ENCODE measurements at regions not wholly inside any gene's neighbourhood (a gene's known extent, or its start where the extent isn't known, plus 50 kb on each side); places are given as distances from the start of the nearest gene placed in this dataset.

DNA sequence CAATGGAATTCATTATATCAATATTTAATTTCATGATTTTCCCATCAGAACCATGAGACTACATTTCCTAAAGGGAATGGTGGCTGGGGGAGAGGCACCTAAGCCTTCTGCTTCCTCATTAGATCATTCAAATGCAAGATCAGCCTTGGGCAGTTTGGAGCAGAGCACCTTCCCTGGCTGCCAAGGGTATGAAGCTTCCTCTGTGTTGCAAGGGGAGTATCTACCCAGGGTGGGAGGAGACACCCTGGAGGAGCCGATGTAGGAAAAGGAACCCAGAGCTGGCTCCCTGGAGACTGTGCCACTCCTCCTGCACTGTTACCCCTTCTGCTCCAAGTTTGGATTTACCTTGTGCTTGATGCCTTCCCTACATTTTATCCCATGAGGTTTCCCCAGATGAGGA lies 299.7 kb upstream of the PRDM1 start:
- DNase-seq = no peak

DNA sequence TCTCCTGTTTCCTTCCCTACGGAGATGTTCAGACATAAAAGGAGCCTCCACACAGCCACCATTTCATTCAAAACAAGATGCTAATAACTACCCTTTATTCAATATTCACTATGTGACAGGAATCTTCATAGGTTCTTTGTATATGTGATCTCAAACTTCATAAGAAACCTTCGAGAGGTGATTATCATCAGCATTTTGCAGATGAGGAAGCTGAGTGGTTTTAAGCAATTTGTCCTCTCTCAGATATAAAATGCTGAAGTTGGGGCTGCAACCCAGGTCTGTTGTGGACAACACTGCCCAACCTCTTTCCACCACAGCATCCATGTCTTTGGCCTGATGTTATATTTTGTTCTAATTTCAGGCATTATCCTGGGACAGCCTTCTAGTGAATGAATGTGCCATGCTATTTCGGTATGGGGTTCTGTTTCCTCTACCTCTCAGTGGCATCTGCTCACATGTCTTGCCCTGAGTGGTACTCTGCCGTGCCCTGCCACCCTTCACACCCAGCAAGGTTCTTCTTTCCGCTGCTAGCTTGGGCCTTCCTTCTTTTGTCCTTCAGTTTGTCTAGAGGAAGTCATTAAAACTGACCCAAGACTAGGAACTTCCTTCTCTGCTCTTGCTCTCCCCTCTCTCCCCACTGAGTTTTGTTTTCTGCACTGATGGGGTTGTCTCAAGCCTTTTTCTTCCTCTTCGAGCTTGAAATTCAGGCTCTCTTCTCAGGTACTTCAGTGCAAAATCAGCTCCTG lies 300.9 kb upstream of the PRDM1 start:
- DNase-seq = no peak

DNA sequence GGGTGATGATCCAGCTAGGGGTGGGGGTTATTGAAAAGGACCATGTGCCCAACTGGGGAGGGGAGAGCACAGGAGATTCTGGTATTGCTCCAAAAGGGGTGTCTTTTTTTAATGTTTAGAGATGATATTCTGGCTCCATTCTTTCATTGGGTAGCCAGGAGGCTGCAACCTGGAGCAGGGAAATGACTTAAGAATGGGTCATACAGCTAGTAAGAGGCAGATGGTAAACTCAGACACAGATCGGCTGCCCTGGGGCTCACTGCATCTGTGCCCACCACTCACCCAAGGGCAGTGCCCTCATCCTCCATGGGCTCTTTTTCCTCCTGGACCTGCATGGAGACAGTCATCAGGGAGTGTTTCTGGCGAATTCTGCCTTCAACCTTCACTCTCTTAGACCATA lies 302.0 kb upstream of the PRDM1 start:
- DNase-seq = no peak

DNA sequence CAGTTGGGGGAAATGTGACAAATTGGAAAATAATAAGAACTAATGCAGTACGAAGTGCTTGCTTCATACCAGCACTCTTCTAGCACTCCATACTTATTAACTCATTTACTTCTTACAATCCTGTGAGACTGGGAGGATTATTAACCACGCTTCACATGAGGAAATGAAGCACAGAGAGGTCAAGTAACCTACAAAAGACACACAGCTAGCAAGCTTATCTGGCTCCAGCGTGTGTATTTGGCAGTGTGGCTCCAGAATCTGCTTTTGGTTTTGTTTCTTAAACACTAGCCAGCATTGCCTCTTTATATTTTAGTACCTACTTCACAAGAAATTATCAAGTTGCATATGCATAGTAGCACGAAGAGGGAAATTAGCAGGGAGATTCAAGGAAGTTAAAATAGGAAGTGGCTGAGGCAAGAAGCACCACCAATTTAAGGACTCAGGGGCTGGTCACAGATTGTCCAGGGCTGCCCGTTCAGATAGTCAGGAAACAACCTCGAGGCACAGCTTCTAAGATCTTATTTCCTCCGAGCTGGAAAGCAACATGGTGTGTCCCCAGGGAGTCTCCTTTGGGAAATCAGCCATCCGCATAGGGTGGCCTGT lies 302.7 kb upstream of the PRDM1 start:
- no peak for DNase-seq

DNA sequence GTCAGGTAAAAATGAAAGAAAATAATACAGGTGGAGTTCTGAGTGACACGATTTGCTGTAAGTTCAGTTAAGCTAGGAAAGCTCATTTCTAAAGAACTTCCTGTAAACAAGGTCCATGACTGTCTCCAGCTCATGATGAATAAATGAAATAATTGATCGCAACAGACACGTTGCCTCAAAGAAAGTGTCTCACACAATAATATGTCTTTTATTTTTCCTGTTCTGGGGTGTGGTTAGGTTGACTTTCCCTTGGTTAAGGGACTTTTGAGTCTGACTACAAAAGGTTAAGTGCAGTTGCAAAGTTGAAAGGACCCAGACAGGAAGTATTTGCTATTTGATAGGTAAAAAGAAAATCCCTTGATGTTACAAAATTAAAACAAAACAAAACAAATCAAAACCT lies 304.2 kb upstream of the PRDM1 start:
- no peak for DNase-seq

DNA sequence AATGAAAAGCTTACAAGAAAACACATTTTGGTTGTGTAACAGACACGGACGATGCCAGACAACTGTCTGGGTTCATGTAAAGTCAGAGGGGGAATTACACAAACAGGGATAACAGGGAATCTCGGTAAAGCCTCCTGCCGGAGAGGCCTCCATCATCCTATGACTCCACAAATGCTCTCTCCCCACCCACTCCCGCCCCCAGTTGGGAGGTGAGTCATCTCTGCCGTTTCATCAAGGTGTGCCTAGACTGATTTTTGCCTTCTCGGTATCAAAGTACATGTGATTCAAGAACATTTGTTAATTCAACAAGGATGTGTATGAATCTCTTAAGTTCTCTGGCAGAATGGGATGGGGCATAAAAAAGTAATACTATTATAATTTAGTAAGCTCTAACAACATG lies 304.9 kb upstream of the PRDM1 start:
- DNase-seq = peak; percentile 75

DNA sequence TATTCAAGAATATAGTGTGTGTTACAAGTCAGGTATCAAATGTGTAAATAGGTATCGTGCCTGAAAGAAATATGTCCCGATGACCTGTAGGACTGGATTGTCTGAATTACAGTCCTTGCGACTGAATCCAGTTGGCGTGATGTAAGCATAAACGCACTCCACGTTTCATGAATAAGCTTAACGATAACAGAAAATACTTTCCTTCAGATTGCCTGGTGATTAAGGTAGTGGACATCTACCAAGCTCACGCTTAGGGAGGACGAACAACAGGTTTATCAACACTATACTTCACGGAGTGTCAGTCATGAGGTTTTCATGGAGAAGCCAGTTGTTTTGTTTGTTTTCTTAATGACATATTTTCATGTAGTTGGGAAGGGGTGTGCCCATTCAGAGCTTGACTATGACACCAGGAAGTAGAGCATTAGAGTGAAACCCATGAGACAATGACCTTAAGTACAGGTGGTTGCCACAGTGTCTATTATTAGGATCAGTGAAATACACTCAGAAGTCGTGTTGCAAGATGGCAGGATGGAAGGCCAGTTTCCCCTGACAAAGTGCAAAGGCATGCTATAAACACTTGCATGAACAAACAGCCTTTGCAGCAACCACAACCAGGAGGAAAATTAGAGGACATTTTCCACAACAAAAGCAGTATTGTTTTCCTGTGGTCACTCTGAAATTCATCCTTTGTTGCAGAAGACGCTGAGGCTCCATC lies 305.8 kb upstream of the PRDM1 start:
- DNase-seq = no peak

DNA sequence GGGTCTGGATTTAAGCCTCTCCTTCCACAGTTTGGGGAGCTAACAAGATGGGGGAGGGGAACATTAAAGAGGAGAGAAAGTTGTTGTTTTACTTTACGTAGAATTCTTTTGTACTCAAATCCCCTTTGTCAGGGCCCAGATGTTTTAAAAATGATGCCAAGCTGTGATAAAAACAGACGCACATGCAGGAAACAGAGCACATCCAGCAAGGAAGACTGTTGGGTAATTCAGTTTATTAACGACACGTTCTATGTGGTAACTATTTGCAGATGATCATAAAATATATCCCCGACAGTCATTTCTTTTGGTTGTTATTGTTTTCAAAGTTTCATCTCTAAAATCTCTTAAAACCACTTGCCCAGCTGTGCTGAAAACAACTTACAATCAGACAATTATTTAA lies 307.0 kb upstream of the PRDM1 start:
- DNase-seq = no peak

DNA sequence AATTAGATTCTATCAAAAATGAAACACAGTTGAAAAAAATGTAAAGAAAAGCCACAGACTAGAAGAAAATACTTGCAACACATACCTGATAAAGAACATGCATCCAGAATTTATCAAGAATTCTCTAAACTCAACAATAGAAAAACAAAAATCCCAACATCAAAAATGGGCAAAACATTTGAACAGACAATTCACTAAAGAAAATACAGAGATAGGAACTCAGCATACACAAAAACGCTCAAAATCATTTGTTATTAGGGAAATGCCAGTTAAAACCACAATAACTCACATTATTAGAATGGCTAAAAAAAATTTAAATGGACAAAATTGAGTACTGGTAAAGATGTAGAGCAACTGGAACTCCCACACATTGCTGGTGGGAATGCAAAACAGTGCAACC lies 311.0 kb upstream of the PRDM1 start:
- no peak for DNase-seq

DNA sequence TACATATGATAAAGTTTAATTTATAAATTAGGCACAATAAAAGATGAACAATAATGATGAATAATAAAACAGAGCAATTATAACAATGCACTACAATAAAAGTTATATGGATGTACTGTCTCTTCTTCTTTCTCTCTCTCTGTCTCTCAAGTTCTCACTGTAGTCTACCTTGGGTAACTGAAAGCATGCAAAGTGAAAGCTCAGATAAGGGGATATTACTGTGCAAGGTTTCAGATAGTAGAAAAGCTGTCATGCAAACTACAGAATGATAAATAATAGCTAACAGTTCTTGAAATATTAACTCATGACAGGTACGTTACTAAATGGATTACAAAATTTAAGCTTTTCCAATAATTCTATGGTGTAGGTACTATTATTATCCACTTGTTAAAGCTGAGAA lies 311.9 kb upstream of the PRDM1 start:
- DNase-seq = no peak

DNA sequence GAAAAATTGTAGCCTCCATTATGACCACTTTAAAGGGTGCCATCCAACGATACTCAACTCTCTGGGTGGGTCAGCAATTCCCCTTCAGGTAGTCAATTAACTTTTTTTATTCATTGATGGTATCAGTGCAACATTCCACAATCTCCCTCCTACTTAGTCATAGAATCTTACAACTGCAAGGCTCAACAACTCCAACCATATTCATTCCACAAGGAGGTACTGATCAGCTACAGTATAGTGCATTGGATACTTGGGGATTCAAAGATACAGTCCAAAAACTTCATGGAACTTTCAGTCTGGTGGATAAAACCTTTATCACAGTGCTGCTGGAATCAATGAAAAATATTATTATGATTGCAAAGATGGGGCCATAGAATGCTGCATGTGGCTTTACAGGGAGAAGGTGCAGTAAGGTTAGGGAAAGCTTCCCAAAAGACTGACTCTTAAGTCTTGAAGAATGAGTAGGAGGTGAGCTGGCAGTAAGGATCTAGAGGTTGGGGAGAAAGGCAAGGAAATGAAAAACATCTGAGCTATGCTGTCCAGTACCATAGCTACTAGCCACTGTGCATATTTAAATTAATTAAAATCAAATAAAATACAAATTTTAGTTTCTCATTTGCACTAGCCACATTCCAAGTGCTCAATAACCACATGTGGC lies 314.7 kb upstream of the PRDM1 start:
- DNase-seq = no peak

DNA sequence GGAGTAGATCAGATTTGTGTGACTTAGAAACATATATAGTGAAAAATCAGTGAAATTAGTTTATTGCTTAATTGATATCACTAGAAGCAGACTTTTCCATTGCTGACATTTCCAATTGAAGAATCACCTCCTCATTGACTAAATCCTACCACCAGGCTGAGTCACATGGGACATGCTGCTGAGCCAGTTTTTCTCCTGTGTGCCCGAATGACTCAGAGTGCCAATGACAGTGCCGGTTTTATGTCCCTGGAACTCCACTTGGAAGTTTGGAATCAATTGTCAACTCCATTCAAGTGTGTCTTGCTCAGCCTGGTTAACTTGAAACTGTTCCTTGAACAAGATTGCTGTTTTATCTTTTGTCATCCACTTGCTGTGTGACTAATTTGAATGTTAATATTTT lies 316.1 kb upstream of the PRDM1 start:
- DNase-seq = no peak

DNA sequence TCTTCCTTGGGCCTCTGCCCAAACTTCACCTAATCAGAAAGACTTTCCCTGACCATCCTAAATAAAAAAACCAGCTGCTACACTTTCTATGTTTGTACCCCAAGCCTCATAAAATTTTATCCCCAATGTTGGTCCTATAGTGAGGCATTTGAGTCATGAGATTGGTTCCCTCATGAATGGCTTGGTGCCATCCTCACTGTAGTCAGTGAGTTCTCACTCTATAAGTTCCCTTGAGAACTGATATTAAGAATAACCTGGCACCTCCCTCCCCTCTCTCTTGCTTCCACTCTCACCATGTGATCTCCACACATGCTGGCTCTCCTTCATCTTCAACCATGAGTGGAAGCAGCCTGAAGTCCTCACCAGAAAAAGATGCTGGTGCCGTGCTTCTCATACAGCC lies 316.9 kb upstream of the PRDM1 start:
- no peak for DNase-seq

DNA sequence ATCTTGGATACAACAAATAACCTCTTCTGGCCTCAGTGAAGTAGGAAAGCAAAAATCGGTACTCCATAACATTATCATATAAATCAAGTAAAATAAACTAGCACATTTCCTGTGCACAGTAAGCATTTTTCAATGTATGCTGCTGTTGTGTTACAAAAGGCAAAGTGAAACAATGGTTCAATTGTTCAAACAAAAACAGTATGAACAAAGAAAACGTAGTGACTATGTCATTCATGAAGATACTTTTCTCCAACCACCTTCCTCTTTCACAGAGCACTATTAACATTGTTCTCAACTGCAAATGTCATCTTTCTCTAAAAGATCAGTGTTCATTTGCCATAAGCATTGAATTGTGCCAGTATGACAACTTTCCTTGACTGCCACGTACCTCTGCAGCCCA lies 318.6 kb upstream of the PRDM1 start:
- DNase-seq = no peak

DNA sequence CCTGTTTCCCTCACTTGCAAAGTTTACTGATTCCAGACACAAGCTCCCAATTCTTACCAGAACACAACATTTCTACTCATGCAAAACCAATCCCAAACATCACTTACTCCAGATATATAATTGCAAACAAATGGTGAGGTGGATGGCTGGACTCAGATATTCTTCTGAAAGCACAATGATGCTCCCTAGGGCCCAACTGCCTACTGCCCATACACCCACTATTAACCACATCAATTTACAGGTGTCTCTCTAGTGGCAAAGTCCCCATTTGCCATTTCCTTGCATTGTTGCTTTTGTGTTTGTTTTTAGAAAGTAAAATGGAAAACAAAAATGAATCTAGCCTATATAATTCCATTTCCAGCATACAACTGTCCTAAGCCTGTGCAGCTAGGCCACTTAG lies 320.9 kb upstream of the PRDM1 start:
- DNase-seq = no peak

DNA sequence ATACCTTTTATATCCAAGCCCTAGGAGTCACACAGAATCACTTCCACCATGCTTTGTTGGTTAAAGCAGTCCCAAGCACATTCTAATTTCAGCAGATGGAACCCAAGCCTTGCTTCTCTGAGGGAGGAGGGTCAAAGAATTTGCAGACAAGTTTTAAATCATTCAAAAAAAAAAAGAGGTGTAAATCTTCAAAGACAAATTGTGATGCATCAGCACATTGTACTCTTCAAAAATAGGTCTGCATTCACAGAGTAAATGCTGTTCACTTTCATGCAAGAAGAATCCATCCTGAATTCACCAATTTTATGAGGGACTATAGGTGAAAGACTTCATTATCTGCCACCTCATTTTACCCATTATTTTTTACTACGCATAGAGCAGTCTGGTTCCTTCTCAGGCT lies 321.8 kb upstream of the PRDM1 start:
- DNase-seq = no peak

DNA sequence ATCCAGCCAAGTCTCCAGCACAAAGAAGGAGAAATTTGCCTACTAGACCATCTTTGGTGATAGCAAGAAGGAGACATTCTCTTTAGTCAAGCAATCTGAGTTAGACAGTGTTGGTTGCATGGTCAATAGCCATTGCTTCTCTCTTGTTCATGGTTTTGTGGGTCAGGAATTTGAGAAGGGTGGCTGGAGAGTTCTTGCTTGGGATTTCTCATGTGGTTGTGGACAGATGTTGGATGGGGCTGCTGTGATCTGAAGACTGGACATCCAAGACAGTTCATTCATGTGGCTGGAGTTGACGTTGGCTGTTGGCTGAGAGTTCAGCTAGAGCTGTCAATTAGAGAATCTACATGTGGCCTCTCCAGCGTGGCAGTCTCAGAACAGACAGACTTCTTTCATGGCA lies 322.3 kb upstream of the PRDM1 start:
- DNase-seq = no peak

DNA sequence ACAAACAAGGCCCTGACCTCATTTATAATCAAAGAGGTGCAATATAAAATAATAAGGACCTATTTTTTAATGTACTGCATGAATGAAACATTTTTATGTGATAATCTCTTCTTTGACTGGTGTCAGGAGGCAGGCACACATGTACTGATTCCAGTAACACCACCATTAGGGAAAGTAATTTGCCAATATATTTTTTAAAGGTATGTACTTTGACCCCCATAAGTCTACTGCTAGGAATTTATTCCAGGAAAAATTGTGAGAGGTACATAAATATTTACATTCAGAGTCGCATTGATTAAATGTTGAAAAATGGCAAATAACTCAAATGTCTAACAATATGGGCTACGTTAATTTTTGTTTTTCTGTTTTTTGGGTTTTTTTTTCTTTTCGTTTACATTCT lies 325.4 kb upstream of the PRDM1 start:
- DNase-seq = no peak

DNA sequence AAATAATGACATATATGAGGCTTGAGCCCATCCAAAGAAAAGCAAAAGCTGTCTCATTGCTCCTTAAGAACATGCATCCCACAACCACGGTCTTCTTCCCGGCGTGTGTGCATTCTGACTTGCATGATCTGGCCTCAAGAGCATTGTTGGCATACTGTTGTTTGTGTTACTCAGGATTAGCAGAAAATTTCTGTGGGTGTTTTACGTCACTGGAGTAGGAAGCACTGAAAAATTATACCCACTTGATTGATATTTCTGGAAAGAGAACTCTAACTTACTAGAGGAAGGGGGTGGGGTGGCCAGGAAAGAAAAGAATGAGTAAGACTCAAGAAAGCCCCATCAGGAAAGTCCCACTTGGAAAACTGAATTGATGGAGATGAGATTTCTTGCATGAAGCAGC lies 326.2 kb upstream of the PRDM1 start:
- no peak for DNase-seq

DNA sequence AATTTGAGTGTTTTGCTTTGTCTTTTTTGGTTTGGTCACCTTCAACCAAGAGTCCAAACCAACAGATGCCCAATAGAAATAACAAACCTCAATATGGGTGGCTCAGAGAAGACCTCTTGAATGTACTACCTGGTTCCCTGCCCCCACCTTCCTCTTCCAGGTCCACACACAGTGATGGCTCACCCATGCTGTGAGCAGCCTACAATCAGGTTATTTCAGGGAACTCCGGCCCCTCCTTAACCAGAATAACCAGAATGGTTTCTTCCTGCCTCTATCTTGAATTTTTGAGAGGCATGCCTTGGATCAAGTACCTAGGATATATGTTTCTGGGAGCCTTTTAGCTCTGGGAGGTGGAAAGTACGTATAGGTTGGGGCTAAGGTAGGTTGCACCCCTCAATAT lies 327.1 kb upstream of the PRDM1 start:
- DNase-seq = no peak

DNA sequence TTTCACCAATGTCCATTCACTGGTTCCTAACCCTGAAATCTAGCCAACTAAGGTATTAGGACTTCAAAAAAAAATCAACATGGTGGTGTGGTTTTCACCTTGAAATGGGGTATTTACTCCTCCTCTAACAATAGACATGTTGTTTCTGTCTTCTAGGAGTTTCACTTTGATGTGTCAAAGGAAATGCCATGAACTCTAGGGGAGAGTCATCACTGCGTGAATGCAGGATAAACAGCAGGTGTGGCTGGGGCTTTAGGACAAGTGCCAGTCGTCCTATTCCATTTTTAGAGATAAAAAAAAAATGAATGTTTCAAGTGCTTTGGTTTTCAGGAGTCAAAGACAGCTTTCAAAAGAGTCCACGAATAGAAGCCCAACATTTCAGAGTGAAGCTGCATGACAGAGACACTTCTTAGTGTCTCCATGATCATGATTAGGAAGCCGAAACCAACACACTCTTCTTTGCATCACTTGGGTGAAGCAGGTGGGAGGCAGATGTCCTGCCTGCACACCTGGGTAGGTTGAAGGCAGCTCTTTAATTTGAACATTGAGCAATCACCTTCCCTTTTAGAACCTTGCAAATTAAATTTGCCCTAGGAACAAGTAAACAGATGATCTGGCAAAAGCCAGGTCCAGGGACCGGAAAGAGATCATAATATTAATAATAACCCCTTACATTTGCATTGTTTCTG lies 328.5 kb upstream of the PRDM1 start:
- no peak for DNase-seq

DNA sequence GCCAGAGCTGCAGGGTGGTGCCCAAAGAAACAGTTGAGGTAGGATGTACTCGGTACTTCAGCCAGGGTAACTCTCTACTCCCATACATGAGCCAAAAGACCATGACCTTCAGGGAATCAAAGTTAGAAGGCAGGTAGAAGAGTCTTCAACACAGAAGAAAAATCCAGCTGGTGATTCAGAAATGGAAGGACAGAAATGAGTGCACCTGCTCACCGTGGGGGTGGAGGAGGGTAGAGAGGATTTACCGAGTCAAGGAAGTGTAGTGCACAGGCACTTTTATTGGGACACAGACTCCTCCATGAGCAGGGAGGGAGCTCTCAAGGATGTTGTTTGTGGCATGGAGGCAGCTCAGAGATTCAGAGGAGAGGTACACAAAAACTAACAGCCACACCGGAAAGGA lies 330.3 kb upstream of the PRDM1 start:
- DNase-seq = no peak

DNA sequence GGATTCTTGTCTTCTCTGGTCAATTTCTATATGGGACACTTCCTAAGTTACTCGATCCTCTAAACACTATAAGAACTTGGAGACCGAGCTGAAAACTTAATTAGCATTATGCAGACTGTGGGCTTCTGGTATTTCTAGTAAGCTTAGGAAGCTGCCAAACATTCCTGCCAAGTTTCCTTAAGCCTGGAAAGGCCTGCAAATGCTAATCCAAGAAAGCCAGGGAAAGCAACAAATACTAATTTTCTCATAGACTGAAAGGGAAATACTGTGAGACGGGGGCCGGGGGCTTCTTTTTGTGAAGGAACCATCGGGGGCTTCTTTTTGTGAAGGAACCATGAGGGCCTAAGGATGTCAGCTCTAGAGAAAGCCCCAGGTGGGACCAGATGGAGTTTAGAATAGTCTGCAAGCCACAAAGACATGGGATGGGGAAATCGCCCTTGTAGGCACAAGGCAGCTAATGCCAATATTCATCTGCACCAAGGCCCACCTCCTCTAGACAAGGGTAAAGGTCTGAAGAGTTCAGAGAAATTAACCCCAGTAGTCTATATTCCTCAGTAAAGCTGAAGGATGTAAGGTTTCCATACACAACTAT lies 332.4 kb upstream of the PRDM1 start:
- no peak for DNase-seq
